UCSD-AML1 (cell line): ENCODE measurements at regions not wholly inside any gene's neighbourhood (a gene's known extent, or its start where the extent isn't known, plus 50 kb on each side); places are given as distances from the start of the nearest gene placed in this dataset.

Experiments
- DNase-seq: peaks from one replicate; lab custom pipeline; 2025; ENCODE audit not compliant: unreplicated experiment; lab: John Stamatoyannopoulos, UW

- no peak for DNase-seq
These were observed 1857.4 kb downstream of the NCAM2 start for GRCh38 chr21:22855581-22855980.

GRCh38 chr21:22871692-22872091 lies 1873.5 kb downstream of the NCAM2 start:
- DNase-seq: no peak

- no peak for DNase-seq
These were observed 1882.4 kb downstream of the NCAM2 start for GRCh38 chr21:22880573-22880972.

GRCh38 chr21:22881131-22881530 lies 1882.9 kb downstream of the NCAM2 start:
- no peak for DNase-seq

- no peak for DNase-seq
These were observed 1886.9 kb downstream of the NCAM2 start for GRCh38 chr21:22885079-22885478.

- no peak for DNase-seq
These were observed 1887.4 kb downstream of the NCAM2 start for GRCh38 chr21:22885614-22886013.

GRCh38 chr21:22889445-22889844 lies 1891.2 kb downstream of the NCAM2 start:
- DNase-seq: no peak

GRCh38 chr21:22890656-22891055 lies 1892.4 kb downstream of the NCAM2 start:
- DNase-seq: no peak

- no peak for DNase-seq
These were observed 1893.8 kb downstream of the NCAM2 start for GRCh38 chr21:22892028-22892427.

- DNase-seq: no peak
These were observed 1894.5 kb downstream of the NCAM2 start for GRCh38 chr21:22892740-22893139.

- no peak for DNase-seq
These were observed 1899.9 kb downstream of the NCAM2 start for GRCh38 chr21:22898051-22898665.

- no peak for DNase-seq
These were observed 1902.3 kb downstream of the NCAM2 start for GRCh38 chr21:22900490-22900889.

GRCh38 chr21:22903851-22904250 lies 1905.6 kb downstream of the NCAM2 start:
- DNase-seq: no peak

- no peak for DNase-seq
These were observed 1906.2 kb downstream of the NCAM2 start for GRCh38 chr21:22904385-22904784.

GRCh38 chr21:22925032-22925431 lies 1926.8 kb downstream of the NCAM2 start:
- DNase-seq: no peak

GRCh38 chr21:22927469-22927868 lies 1929.3 kb downstream of the NCAM2 start:
- DNase-seq: no peak

GRCh38 chr21:22941779-22942490 lies 1943.7 kb downstream of the NCAM2 start:
- no peak for DNase-seq

- DNase-seq: no peak
These were observed 1957.3 kb downstream of the NCAM2 start for GRCh38 chr21:22955559-22955958.

- DNase-seq: no peak
These were observed 1963.0 kb downstream of the NCAM2 start for GRCh38 chr21:22961258-22961657.

- no peak for DNase-seq
These were observed 1967.4 kb downstream of the NCAM2 start for GRCh38 chr21:22965455-22966135.

- no peak for DNase-seq
These were observed 1983.6 kb downstream of the NCAM2 start for GRCh38 chr21:22981819-22982218.

GRCh38 chr21:22993144-22993543 lies 1994.9 kb downstream of the NCAM2 start:
- no peak for DNase-seq
